Smooth muscle cell (in vitro differentiated cells): ENCODE measurements at regions not wholly inside any gene's neighbourhood (a gene's known extent, or its start where the extent isn't known, plus 50 kb on each side); places are given as distances from the start of the nearest gene placed in this dataset.
A peak's percentile ranks its signal among the peaks of the same experiment; 100 is the strongest.

ENCODE experiments used
- DNase-seq: peaks from one replicate; lab custom pipeline; 2025; ENCODE audit not compliant: unreplicated experiment; lab: John Stamatoyannopoulos, UW
- H2AFZ ChIP-seq: fragments of 200-600 bp; sonication (generic); 2 replicates; pipeline ENCODE4 v1.6.0; 2016; ENCODE audit warnings: antibody characterized with exemption, low read depth, mild to moderate bottlenecking
- H3F3A ChIP-seq: fragments of 200-600 bp; sonication (generic); 2 replicates; pipeline ENCODE4 v1.6.0; 2017; ENCODE audit warnings: antibody characterized with exemption, low read depth
- H3K27ac ChIP-seq: fragments of 200-600 bp; sonication (generic); 2 replicates; pipeline ENCODE4 v1.5.1; 2016; ENCODE audit warnings: low read depth, mild to moderate bottlenecking
- H3K27me3 ChIP-seq: fragments of 200-600 bp; sonication (generic); 2 replicates; pipeline ENCODE4 v1.6.1; 2016; ENCODE audit warnings: low read depth, mild to moderate bottlenecking
- H3K36me3 ChIP-seq: fragments of 200-600 bp; sonication (generic); 2 replicates; pipeline ENCODE4 v1.5.1; 2016; ENCODE audit warnings: low read depth
- H3K4me1 ChIP-seq: fragments of 200-600 bp; sonication (generic); 2 replicates; pipeline ENCODE4 v1.5.1; 2016; ENCODE audit warnings: low read depth
- H3K4me2 ChIP-seq: fragments of 200-600 bp; sonication (generic); 2 replicates; pipeline ENCODE4 v1.6.0; 2016; ENCODE audit warnings: mild to moderate bottlenecking
- H3K4me3 ChIP-seq: fragments of 200-600 bp; sonication (generic); 2 replicates; pipeline ENCODE4 v1.5.1; 2016; ENCODE audit warnings: mild to moderate bottlenecking
- H3K79me2 ChIP-seq: fragments of 200-600 bp; sonication (generic); 2 replicates; pipeline ENCODE4 v1.6.0; 2016; ENCODE audit warnings: low read depth, mild to moderate bottlenecking
- H3K9ac ChIP-seq: fragments of 200-600 bp; sonication (generic); 2 replicates; pipeline ENCODE4 v1.6.0; 2016; ENCODE audit warnings: low read depth
- H3K9me3 ChIP-seq: fragments of 200-600 bp; sonication (generic); replicated peaks from 2 replicates; pipeline ENCODE4 v1.5.1; 2016; ENCODE audit warnings: low read depth
- H4K20me1 ChIP-seq: fragments of 200-600 bp; sonication (generic); 2 replicates; pipeline ENCODE4 v1.6.0; 2016; ENCODE audit warnings: low read depth
- WGBS: methylation state at CpG from one replicate; pipeline ENCODE4 v1.1.7; 2016; ENCODE audit warnings: low lambda C conversion rate; 5-methylcytosine and 5-hydroxymethylcytosine counted together
- TF ChIP-seq, protein P1 (sequence below): fragments of 200-600 bp; sonication (generic); IDR thresholded peaks from 2 replicates; pipeline ENCODE4 v1.5.1; 2017; ENCODE audit warnings: borderline replicate concordance, mild to moderate bottlenecking, antibody characterized with exemption; ENCODE audit not compliant: insufficient read depth, poor library complexity, severe bottlenecking

DNA sequence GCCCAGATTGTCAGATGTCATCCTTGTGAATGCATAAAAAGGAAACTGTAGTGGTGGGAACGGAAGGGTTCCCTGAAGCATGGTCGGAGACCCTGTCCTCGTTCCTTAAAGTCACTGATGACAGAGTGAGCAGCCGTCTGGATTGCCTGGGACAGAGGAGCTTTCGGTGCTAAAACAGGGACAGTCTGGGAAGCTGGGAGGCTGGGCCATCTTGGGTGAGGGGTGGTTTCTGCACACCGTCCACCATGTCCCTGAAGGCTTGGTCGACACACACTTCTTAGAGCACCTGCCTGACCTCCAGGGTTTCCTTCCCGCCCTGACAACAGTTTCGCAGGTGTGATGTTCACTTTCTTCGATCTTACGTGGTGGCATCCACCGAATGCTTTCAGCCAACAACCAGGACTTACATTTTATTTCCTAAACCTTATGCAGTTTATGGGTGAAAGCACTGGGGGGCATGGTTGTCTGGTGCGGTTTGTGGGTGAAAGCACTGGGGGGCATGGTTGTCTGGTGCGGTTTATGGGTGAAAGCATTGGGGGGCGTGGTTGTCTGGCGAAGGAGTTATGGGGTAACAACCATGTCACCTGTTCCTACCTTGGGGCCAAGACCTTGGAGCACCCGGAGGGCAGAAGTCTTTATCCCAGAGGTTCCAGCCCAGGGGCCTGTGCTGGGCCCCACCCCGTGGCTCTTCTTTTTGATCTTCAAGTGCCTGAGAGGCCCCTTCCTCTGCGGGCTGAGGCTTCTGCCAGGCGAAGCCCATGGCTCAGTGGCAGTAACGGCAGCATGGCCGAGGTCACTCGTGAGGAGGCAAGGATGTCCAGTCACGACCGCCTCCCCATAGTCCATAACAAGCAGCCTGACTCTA lies 81.7 kb upstream of the FRMD1 start:
- Histone ChIP-seq H3K36me3 (no peaks in the 10 kb centered on the region), H3K9ac (no peak overlapping the region), H3F3A (peaks cover 4% of the 10 kb centered on the region), H3K4me1 (peaks cover 28% of the 10 kb centered on the region), H3K4me2 (no peak overlapping the region), H2AFZ (no peak overlapping the region), H3K9me3 (no peaks in the 10 kb centered on the region), H3K27me3 (no peaks in the 10 kb centered on the region), H3K79me2 (no peaks in the 10 kb centered on the region), H4K20me1 (no peaks in the 10 kb centered on the region), H3K27ac (no peak overlapping the region), H3K4me3 (no peak overlapping the region)
- 96% methylated on average over 24 of the region's 25 CpGs for WGBS
- no peak for DNase-seq
- TF ChIP-seq, protein P1, sequence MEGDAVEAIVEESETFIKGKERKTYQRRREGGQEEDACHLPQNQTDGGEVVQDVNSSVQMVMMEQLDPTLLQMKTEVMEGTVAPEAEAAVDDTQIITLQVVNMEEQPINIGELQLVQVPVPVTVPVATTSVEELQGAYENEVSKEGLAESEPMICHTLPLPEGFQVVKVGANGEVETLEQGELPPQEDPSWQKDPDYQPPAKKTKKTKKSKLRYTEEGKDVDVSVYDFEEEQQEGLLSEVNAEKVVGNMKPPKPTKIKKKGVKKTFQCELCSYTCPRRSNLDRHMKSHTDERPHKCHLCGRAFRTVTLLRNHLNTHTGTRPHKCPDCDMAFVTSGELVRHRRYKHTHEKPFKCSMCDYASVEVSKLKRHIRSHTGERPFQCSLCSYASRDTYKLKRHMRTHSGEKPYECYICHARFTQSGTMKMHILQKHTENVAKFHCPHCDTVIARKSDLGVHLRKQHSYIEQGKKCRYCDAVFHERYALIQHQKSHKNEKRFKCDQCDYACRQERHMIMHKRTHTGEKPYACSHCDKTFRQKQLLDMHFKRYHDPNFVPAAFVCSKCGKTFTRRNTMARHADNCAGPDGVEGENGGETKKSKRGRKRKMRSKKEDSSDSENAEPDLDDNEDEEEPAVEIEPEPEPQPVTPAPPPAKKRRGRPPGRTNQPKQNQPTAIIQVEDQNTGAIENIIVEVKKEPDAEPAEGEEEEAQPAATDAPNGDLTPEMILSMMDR: no peak

DNA sequence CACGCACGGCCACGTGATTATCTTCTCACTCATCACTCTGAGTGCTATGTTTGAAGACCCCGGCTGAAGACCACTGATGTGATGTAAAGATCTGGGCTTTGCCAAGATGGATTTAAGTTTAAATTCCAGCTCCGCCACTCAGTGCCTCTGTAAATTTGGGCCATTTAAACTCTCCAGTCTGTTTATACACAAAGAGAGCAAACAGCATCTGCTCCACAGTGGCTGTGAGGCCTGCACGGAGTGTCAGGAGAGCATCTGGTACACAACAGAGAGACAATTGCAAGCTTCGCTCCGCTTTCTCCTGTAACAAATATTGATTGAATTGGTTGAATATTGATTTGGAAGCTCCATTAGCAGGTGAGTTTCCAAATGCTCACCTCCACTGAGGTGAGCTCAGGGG lies 80.5 kb upstream of the FRMD1 start:
- H3K27ac ChIP-seq: no peak overlapping the region
- 90% methylated on average over 8 of the region's 8 CpGs for WGBS
- H3K9ac ChIP-seq: no peak overlapping the region
- H2AFZ ChIP-seq: no peak overlapping the region
- peaks cover 28% of the 10 kb centered on the region for H3K4me1 ChIP-seq
- no peaks in the 10 kb centered on the region for H4K20me1 ChIP-seq
- H3K4me2 ChIP-seq: no peak overlapping the region
- DNase-seq: no peak
- H3K36me3 ChIP-seq: no peaks in the 10 kb centered on the region
- peaks cover 4% of the 10 kb centered on the region for H3F3A ChIP-seq
- no peaks in the 10 kb centered on the region for H3K9me3 ChIP-seq
- TF ChIP-seq, protein P1: no peak
- H3K27me3 ChIP-seq: no peaks in the 10 kb centered on the region
- no peaks in the 10 kb centered on the region for H3K79me2 ChIP-seq
- H3K4me3 ChIP-seq: no peak overlapping the region

DNA sequence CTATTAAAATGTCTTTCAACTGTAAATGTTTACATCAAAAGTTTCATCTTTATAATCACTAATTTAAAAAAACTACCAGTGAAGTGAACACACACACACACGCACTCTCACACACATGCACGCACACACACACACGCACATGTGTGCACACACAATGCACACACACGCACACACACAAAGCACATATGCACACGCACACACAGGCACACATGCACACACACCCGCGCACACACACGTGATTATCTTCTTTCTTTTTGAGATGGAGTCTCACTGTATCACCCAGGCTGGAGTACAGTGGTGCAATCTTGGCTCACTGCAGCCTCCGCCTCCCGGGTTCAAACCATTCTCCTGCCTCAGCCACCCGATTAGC lies 80.0 kb upstream of the FRMD1 start:
- Histone ChIP-seq H3K36me3 (no peaks in the 10 kb centered on the region), H3K9ac (no peak overlapping the region), H3K27me3 (no peaks in the 10 kb centered on the region), H3K4me3 (no peak overlapping the region), H2AFZ (no peak overlapping the region), H3K4me2 (peak overlapping the region; percentile 85), H3K79me2 (no peaks in the 10 kb centered on the region), H3K27ac (no peak overlapping the region), H3F3A (peaks cover 4% of the 10 kb centered on the region), H3K4me1 (peaks cover 27% of the 10 kb centered on the region), H3K9me3 (no peaks in the 10 kb centered on the region), H4K20me1 (no peaks in the 10 kb centered on the region)
- 90% methylated on average over 11 of the region's 11 CpGs for WGBS
- DNase-seq: no peak
- TF ChIP-seq, protein P1: no peak
